ENCODE measurements at regions not wholly inside any gene's neighbourhood (a gene's known extent, or its start where the extent isn't known, plus 50 kb on each side); places are given as distances from the start of the nearest gene placed in this dataset.

DNA sequence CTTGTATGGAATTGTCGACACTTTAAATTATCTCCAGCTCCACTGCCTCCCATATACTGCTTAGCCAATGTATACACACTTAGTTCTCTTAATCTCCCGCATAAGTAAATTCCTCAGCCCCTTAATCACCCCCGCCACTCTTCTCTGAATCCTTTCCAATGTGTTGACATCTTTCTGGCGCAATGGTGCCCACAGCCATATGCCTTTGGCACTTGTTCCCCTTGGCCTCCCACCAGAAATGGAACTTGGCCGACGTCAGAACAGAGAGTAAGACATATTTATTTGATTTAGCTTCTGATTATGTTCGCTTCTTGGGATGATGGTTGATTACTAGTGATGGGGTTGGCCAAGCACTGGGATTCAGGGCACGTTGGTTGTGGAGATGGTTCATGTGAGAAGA lies 1089.3 kb upstream of the CELF4 start:
- TF ChIP-seq, protein P1, sequence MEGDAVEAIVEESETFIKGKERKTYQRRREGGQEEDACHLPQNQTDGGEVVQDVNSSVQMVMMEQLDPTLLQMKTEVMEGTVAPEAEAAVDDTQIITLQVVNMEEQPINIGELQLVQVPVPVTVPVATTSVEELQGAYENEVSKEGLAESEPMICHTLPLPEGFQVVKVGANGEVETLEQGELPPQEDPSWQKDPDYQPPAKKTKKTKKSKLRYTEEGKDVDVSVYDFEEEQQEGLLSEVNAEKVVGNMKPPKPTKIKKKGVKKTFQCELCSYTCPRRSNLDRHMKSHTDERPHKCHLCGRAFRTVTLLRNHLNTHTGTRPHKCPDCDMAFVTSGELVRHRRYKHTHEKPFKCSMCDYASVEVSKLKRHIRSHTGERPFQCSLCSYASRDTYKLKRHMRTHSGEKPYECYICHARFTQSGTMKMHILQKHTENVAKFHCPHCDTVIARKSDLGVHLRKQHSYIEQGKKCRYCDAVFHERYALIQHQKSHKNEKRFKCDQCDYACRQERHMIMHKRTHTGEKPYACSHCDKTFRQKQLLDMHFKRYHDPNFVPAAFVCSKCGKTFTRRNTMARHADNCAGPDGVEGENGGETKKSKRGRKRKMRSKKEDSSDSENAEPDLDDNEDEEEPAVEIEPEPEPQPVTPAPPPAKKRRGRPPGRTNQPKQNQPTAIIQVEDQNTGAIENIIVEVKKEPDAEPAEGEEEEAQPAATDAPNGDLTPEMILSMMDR (conservative IDR thresholded peaks at IDR 0.05; ENCODE audit: low read depth in 2 of 2), result no peak
- TF ChIP-seq POLR2AphosphoS5 (IDR thresholded peaks at IDR 0.05; ENCODE audit: low read depth), result no peak
- TF ChIP-seq CREB1 (CRISPR knock-in tag; IDR thresholded peaks at IDR 0.05; ENCODE audit: low read depth), result no peak
- no peak for TF ChIP-seq ZNF331 (CRISPR knock-in tag; IDR thresholded peaks at IDR 0.05; ENCODE audit: low read depth)

All from GM23338 (cell line).